Stimulated activated CD8-positive, alpha-beta memory T cell treated with anti-CD3 and anti-CD28 coated beads, Interleukin-15, amount 100 ng/mL, for 48 hours (primary cell): ENCODE measurements at regions not wholly inside any gene's neighbourhood (a gene's known extent, or its start where the extent isn't known, plus 50 kb on each side); places are given as distances from the start of the nearest gene placed in this dataset.

Experiments
- DNase-seq, 2 donors: peaks; one replicate each; pipeline ENCODE4 v3.0.0-alpha.2; 2020; ENCODE audit warnings: low read depth in 2 of 2

DNA sequence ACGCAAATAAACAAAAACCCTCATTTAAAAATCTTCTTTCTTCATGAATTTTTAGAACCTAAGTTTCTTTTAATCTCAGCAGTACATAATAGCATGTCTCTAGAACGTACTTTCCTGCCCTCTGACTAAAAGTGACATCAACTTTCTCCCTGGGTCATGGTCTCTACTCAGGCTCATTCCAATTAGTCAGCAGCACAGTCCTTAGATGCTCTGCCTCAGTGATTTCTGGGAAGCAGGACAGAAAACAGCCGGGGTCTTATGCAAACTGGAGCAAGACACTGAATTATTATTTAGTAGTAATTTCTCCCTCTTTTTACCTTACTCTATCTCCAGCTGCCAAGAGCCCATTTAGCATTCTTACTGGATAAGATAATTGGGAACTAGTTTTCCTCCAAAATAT is 365.2 kb downstream of the TUSC7 start:
- no peak for DNase-seq

DNA sequence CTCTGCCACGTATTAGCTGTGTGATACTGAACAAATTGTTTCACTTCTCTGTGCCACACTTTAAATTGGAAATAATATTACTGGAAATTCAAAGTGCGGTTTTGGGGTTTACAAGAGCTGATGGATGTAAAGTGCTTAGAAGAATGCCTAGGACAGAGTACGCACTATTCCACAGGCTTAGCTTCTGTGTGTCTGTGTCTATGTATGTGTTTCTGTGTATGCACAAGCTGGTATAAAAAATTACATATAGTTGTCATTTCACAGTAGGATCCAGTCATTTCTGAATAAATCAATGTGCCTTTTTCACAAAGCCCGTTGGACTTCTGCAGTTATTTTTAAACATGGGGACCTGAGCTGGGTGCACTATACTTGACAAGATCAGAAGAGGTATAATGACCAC is 370.4 kb downstream of the TUSC7 start:
- no peak for DNase-seq

- no peak for DNase-seq
Measured at GRCh38 chr3:117080872-117081271, 371.3 kb downstream of the TUSC7 start.

DNA sequence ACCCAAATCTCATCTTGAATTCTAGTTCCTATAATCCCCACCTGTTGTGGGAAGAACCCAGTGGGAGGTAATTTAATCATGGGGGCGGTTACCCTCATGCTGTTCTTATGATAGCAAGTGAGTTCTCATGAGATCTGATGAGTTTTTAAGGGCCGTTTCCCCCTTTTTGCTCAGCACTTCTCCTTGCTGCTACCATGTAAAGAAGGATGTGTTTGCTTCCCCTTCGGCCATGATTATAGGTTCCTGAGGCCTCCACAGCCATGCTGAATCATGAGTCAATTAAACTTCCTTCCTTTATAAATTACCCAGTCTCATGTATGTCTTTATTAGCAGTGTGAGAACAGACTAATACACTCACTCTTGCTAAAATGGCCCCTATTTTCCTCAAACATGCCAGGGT is 374.7 kb downstream of the TUSC7 start:
- no peak for DNase-seq

- DNase-seq, result no peak
Measured at GRCh38 chr3:117084739-117085270, 375.2 kb downstream of the TUSC7 start.

DNA sequence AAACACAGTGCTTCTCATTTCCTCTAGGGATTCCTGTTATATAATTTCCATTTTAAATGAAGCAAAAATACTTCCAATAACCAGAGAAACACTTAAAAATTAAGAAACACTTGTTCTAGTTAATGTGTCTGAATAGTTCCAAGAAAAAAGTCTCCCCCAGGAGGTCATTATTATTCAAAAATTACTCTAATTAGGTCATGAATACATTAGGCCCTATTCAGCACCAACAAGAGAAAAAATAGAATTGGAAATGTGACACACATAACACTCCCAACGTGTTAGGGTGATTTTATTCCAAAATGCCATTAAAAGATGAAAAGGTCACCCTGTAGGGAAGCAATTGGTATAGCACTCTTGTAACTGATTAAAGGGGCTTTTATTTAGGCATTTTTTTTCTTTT is 382.1 kb downstream of the TUSC7 start:
- no peak for DNase-seq

DNA sequence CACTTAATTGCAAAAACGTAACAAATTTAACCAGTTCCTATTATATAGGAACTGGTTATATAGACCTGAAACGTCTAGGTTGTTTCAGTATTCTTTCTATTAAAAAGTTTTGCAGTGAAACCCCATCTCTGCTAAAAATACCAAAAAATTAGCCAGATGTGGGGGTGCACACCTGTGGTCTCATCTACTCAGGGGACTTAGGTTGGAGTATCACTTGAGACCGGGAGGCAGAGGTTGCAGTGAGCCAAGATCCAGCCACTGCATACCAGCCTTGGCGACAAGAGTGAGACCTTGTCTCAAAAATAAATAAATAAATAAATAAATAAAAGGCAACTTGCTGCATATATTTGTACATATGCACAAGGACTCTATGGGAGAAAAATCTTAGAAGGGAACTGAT is 387.0 kb downstream of the TUSC7 start:
- DNase-seq, result no peak

DNA sequence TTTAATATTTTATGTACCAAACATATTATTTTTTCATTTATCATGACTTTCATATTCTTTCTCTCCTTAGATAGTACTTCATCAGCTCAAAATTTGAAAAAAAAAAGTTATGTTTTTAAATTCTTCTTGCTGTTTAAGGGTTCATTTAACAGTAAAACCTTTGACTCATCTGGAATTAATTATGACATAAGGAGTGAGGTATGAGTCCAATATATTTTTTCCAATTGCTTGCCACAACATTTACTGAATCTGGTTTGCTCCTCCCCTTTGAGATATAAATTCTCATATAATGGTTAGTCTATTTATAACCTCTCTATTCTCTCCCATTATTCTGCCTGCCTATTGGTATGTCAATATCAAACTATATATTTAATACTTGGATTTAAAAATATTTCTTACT is 387.8 kb downstream of the TUSC7 start:
- no peak for DNase-seq

- no peak for DNase-seq
Measured at GRCh38 chr3:117101697-117102096, 392.1 kb downstream of the TUSC7 start.

DNA sequence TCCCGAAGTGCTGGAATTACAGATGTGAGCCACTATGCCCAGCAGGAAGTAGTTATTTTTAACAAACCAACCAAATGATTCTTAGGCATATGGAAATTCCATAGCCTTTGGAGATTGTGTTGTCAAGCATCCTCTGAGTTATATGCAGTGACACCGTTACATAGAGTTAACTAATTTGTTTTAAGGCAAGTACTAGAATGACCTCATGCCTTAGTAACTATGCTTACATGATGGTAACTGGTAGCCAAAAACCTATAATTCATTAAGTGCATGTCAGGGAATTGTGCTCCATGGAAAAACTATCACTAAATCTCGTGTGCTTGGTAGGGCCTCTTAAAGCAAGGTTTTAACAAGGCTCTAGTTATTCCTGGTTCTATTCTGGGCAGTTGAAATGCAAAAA is 392.8 kb downstream of the TUSC7 start:
- DNase-seq, result no peak

DNA sequence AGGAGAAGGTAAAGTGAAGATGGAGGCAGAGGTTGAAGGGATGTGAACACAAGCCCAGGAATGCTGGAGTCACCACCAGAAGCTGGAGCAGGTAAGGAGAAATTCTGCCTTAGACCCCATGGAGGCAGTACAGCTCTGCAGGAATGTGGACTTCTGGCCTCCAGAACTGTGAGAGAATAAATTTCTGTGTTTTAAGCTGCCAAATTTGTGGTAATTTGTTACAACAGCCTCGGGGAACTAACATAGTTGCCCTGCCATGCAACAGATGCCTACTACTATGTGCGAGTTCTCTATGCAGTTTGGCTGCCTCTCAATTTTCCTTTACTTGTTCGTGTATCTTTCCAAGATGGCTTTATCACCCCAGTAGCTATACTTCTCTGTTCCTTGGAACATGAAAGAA is 394.1 kb downstream of the TUSC7 start:
- DNase-seq, result no peak

GRCh38 chr3:117104381-117104780 is 394.8 kb downstream of the TUSC7 start:
- DNase-seq, result no peak

DNA sequence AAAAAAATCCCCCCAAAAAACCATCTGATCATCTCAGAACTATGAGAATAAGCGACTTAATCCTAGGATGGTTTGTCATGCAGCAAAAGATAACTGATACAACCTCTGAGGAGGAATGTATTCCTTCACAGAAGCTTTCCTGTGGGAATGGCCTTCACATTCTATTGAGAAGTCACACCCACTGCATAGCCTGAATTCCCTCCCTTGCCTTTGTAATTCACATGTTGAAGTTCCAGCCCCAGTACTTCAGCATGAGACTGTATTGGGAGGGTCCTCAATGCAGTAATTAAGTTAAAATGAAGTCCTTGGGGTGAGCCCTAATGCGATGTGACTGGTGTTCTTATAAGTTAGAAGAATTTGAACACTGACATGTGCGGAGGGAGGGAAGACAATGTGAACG is 395.2 kb downstream of the TUSC7 start:
- DNase-seq, result no peak

- no peak for DNase-seq
Measured at GRCh38 chr3:117105686-117106085, 396.1 kb downstream of the TUSC7 start.

GRCh38 chr3:117106396-117106795 is 396.8 kb downstream of the TUSC7 start:
- no peak for DNase-seq

GRCh38 chr3:117107946-117108345 is 398.4 kb downstream of the TUSC7 start:
- DNase-seq, result no peak

DNA sequence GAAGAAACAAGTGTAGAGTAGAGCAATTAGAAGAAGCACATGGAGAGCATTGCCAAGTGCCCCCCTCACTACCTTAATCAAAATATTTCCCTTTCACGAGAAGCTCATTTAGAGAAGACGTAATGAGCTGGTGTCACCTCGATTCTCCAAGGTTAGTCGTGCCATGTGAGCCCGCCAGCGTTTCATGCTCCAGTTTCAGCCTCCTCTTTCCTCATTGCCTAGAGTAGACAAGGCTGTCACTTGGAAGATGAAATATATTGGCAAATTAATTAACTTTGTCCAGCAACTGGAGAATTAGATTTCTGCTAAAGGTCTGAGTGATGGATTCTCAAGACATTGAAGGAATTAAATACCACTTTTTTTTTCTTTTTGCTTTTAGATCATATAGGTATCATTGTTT is 399.6 kb downstream of the TUSC7 start:
- DNase-seq, result no peak

DNA sequence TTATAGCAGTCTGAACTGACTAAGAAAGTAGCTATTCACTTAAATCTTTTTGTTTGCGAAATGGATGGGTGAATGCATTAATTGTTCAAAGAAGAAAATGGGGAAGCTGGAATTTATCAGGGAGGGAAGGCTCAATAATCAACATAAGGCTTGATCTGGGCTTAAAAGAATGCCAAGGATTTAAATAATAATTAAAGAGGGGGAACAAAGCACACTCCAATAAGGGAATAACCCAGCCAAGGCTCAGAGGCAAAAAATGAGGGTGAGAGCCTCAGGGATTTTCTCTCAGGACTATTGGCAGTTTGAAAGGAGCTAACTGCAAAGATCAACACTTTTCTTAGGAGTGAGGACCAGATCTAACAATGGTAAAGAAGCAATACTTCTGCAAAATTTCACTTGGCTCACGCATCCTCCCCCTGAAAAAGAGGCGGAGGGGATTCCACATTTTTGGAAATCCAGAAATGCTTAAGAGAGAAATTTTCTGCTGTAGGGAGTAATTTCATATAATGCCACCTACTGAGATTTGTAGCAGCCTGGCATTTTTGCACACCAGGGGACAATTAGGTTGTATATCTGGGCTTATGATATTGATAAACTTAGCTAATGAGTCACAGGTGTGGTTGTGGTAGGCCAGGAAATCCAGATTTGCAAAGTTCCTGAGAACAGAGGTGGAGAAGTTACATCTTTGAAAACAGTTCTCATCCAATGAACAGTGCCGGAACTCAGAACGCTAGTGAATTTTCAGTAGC is 405.1 kb downstream of the TUSC7 start:
- no peak for DNase-seq

- DNase-seq, result no peak
Measured at GRCh38 chr3:117117188-117117936, 407.8 kb downstream of the TUSC7 start.

DNA sequence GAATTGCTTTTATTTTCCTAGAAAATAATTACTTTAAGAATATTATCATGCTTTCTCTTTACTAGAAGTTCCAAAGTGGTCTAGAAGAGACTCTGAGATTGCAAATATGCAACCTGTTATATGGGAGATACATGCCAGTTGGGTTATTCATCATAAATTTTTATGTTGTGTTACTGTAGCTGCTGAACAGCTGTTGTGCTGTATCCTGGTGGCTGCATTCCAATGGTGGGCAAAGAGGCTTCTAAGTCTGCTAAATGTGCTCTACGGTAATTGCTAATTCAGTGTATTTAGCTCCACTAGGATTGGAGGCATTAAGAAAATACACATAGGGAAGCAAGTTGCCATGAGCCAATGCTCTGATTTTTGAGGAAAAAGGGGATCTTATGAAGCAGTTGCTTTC is 409.0 kb downstream of the TUSC7 start:
- no peak for DNase-seq

- DNase-seq, result no peak
Measured at GRCh38 chr3:117120014-117120413, 410.4 kb downstream of the TUSC7 start.

GRCh38 chr3:117122609-117123008 is 413.0 kb downstream of the TUSC7 start:
- no peak for DNase-seq

- no peak for DNase-seq
Measured at GRCh38 chr3:117126460-117126859, 416.9 kb downstream of the TUSC7 start.
